A673 (cell line): ENCODE measurements at regions not wholly inside any gene's neighbourhood (a gene's known extent, or its start where the extent isn't known, plus 50 kb on each side); places are given as distances from the start of the nearest gene placed in this dataset.

Experiments used
- BruUV-seq: library from RNA; stranded (reverse); fragments of 400-500 nt; replicated peaks from 2 replicates; lab custom pipeline; 2021; lab: Mats Ljungman, UMichigan
- CTCF ChIA-PET: fragments of 300-600 bp; sonication (Branson Sonifier 250); formaldehyde crosslinking; loops from one replicate; lab custom pipeline; 2022; ENCODE audit warnings: antibody characterized with exemption; lab: Charles Lee
- POLR2A ChIA-PET: fragments of 300-600 bp; sonication (Branson Sonifier 250); formaldehyde crosslinking; loops from one replicate; lab custom pipeline; 2022; ENCODE audit warnings: antibody characterized with exemption; ENCODE audit not compliant: low non-redundant PET; lab: Charles Lee
- DNase-seq: peaks from one replicate; pipeline ENCODE4 v3.0.0-alpha.2; 2015; ENCODE audit warnings: low spot score
- H3K27ac ChIP-seq: fragments of 200-600 bp; sonication (generic); 2 replicates; pipeline ENCODE4 v1.5.1; 2016; ENCODE audit warnings: mixed run types, low read depth, mild to moderate bottlenecking, mixed read lengths, antibody characterized with exemption, low read length; ENCODE audit not compliant: poor library complexity, severe bottlenecking
- H3K27me3 ChIP-seq: fragments of 200-600 bp; sonication (generic); replicated peaks from 2 replicates; pipeline ENCODE4 v1.6.1; 2017; ENCODE audit warnings: mixed run types, low read depth, mild to moderate bottlenecking, mixed read lengths, antibody characterized with exemption, low read length; ENCODE audit not compliant: insufficient read depth, poor library complexity
- H3K36me3 ChIP-seq: fragments of 200-600 bp; sonication (generic); 2 replicates; pipeline ENCODE4 v1.6.1; 2016; ENCODE audit warnings: mixed run types, mild to moderate bottlenecking, mixed read lengths, antibody characterized with exemption, low read length; ENCODE audit not compliant: insufficient read depth, poor library complexity, severe bottlenecking
- H3K4me1 ChIP-seq: fragments of 200-600 bp; sonication (generic); 2 replicates; pipeline ENCODE4 v1.6.1; 2017; ENCODE audit warnings: mixed run types, mild to moderate bottlenecking, mixed read lengths, antibody characterized with exemption, low read length; ENCODE audit not compliant: insufficient read depth, poor library complexity, severe bottlenecking
- H3K4me3 ChIP-seq: fragments of 200-600 bp; sonication (generic); 2 replicates; pipeline ENCODE4 v1.5.1; 2016; ENCODE audit warnings: low read depth, mixed run types, mild to moderate bottlenecking, mixed read lengths, low read length; ENCODE audit not compliant: poor library complexity, severe bottlenecking
- H3K9me3 ChIP-seq: fragments of 200-600 bp; sonication (generic); 2 replicates; pipeline ENCODE4 v1.6.1; 2016; ENCODE audit warnings: mixed run types, low read depth, mild to moderate bottlenecking, mixed read lengths, antibody characterized with exemption, low read length; ENCODE audit not compliant: poor library complexity, severe bottlenecking
- CTCF ChIP-seq: fragments of 300-800, 200-600 bp; sonication (generic); conservative IDR thresholded peaks from 2 replicates; pipeline ENCODE4 v1.5.1; 2017; ENCODE audit warnings: low read depth, mild to moderate bottlenecking, antibody characterized with exemption, low read length, moderate library complexity, mixed read lengths
- EZH2 ChIP-seq: fragments of 200-600 bp; sonication (generic); IDR thresholded peaks from 2 replicates; pipeline ENCODE4 v1.6.1; 2017; ENCODE audit warnings: borderline replicate concordance, low read depth, mild to moderate bottlenecking, mixed read lengths, antibody characterized with exemption, low read length; ENCODE audit not compliant: poor library complexity, severe bottlenecking
- intact Hi-C: fragments of 100-400 bp; cut with micrococcal nuclease; formaldehyde crosslinking; loops from one replicate; pipeline ENCODE4 v1.10.0; 2022; ENCODE audit not compliant: unreplicated experiment

- intact Hi-C loops = no loop called here
- CTCF ChIA-PET = no interaction called here
Measured at GRCh38 chr18:27688581-27688980, 488.3 kb downstream of the CDH2 start.

GRCh38 chr18:27687351-27687979 is 489.5 kb downstream of the CDH2 start:
- intact Hi-C loops = no loop called here
- Histone ChIP-seq H3K4me1 (no peaks in the 10 kb centered on the region), H3K9me3 (no peaks in the 10 kb centered on the region), H3K36me3 (no peaks in the 10 kb centered on the region), H3K27me3 (peaks cover 23% of the 10 kb centered on the region), H3K4me3 (no peak overlapping the region), H3K27ac (no peak overlapping the region)
- no peak for DNase-seq
- no peak for TF ChIP-seq CTCF
- no peak for TF ChIP-seq EZH2
- no TSS peak for BruUV-seq
- ChIA-PET POLR2A (no interaction called here), CTCF (no interaction called here)

More at GRCh38 chr18:27688581-27688980, 488.3 kb downstream of the CDH2 start:
- no peak for DNase-seq
- TF ChIP-seq CTCF (no peak), EZH2 (no peak)
- Histone ChIP-seq H3K27ac (no peak overlapping the region), H3K4me1 (no peaks in the 10 kb centered on the region), H3K9me3 (no peaks in the 10 kb centered on the region), H3K4me3 (no peak overlapping the region), H3K36me3 (no peaks in the 10 kb centered on the region), H3K27me3 (peaks cover 13% of the 10 kb centered on the region)
- no TSS peak for BruUV-seq
- POLR2A ChIA-PET = no interaction called here

GRCh38 chr18:27685807-27686412 is 491.0 kb downstream of the CDH2 start:
- intact Hi-C loops = loop anchor here (2.0 kb wide), 1 partner anchor 65 kb away; no protein-coding TSS in a partner anchor
- CTCF ChIA-PET = interaction anchor here (1.9 kb wide), 1 partner anchor 64 kb away, joined by 16 read pairs; no protein-coding TSS in a partner anchor
- H3K4me3 ChIP-seq = no peak overlapping the region

More at GRCh38 chr18:27685807-27686412, 491.0 kb downstream of the CDH2 start:
- POLR2A ChIA-PET = no interaction called here
- Histone ChIP-seq H3K4me1 (no peaks in the 10 kb centered on the region), H3K9me3 (no peaks in the 10 kb centered on the region), H3K27ac (no peak overlapping the region), H3K36me3 (no peaks in the 10 kb centered on the region), H3K27me3 (peaks cover 23% of the 10 kb centered on the region)
- TF ChIP-seq CTCF = peak; percentile 76
- no peak for TF ChIP-seq EZH2
- no TSS peak for BruUV-seq
- DNase-seq = peak; percentile 57
